SK-N-SH treated with all-trans-retinoic acid at 6 μM for 48 hours (cell line): ENCODE measurements at regions not wholly inside any gene's neighbourhood (a gene's known extent, or its start where the extent isn't known, plus 50 kb on each side); places are given as distances from the start of the nearest gene placed in this dataset.

ENCODE experiments used
- ATAC-seq: fragments of 200-7000 bp; cut with Tn5 transposase; 3 replicates; pipeline ENCODE4 v1.9.1; 2020; ENCODE audit warnings: mild to moderate bottlenecking, moderate library complexity
- BACH2 ChIP-seq: fragments of 250-450 bp; sonication (Bioruptor Pico); IDR thresholded peaks from 2 replicates; pipeline ENCODE4 v1.9.0; 2021; ENCODE audit warnings: mild to moderate bottlenecking, borderline replicate concordance
- CREB5 ChIP-seq: fragments of 250-450 bp; sonication (Bioruptor Pico); IDR thresholded peaks from 2 replicates; pipeline ENCODE4 v1.5.1; 2020; ENCODE audit warnings: low read depth, mild to moderate bottlenecking, moderate library complexity
- CSRNP3 ChIP-seq: fragments of 250-450 bp; sonication (Bioruptor Pico); IDR thresholded peaks from 2 replicates; pipeline ENCODE4 v1.5.1; 2021; ENCODE audit warnings: mild to moderate bottlenecking, moderate library complexity
- ESRRG ChIP-seq: fragments of 250-450 bp; sonication (Bioruptor Pico); IDR thresholded peaks from 2 replicates; pipeline ENCODE4 v1.6.1; 2021; ENCODE audit warnings: mild to moderate bottlenecking
- GLIS3 ChIP-seq: fragments of 250-450 bp; sonication (Bioruptor Pico); IDR thresholded peaks from 2 replicates; pipeline ENCODE4 v1.5.0; 2020; ENCODE audit warnings: mild to moderate bottlenecking, moderate library complexity
- ISL1 ChIP-seq: fragments of 250-450 bp; sonication (Bioruptor Pico); IDR thresholded peaks from 2 replicates; pipeline ENCODE4 v2.1.2; 2022; ENCODE audit warnings: mild to moderate bottlenecking, moderate library complexity
- OSR1 ChIP-seq: fragments of 250-450 bp; sonication (Bioruptor Pico); IDR thresholded peaks from 2 replicates; pipeline ENCODE4 v1.8.0; 2022; ENCODE audit warnings: moderate library complexity, mild to moderate bottlenecking, inconsistent platforms
- PATZ1 ChIP-seq: fragments of 250-450 bp; sonication (Bioruptor Pico); IDR thresholded peaks from 2 replicates; pipeline ENCODE4 v1.8.0; 2020; ENCODE audit warnings: mild to moderate bottlenecking, moderate library complexity, borderline replicate concordance
- PPARA ChIP-seq: fragments of 250-450 bp; sonication (Bioruptor Pico); IDR thresholded peaks from 2 replicates; pipeline ENCODE4 v1.5.0; 2020; ENCODE audit warnings: mild to moderate bottlenecking, borderline replicate concordance
- RARB ChIP-seq: fragments of 250-450 bp; sonication (Bioruptor Pico); IDR thresholded peaks from 2 replicates; pipeline ENCODE4 v1.8.0; 2021; ENCODE audit warnings: mild to moderate bottlenecking, moderate library complexity
- SNAI2 ChIP-seq: fragments of 250-450 bp; sonication (Bioruptor Pico); IDR thresholded peaks from 2 replicates; pipeline ENCODE4 v1.5.0; 2020; ENCODE audit warnings: mild to moderate bottlenecking, moderate library complexity
- TCF4 ChIP-seq: fragments of 250-450 bp; sonication (Bioruptor Pico); IDR thresholded peaks from 2 replicates; pipeline ENCODE4 v1.8.0; 2021; ENCODE audit warnings: mild to moderate bottlenecking, moderate library complexity, borderline replicate concordance
- TOX ChIP-seq: fragments of 250-450 bp; sonication (Bioruptor Pico); IDR thresholded peaks from 2 replicates; pipeline ENCODE4 v1.8.0; 2021; ENCODE audit warnings: mild to moderate bottlenecking, moderate library complexity, borderline replicate concordance
- ZC3H10 ChIP-seq: fragments of 250-450 bp; sonication (Bioruptor Pico); IDR thresholded peaks from 2 replicates; pipeline ENCODE4 v1.5.1; 2021; ENCODE audit warnings: mild to moderate bottlenecking, moderate library complexity
- ZFP3 ChIP-seq: fragments of 250-450 bp; sonication (Bioruptor Pico); IDR thresholded peaks from 2 replicates; pipeline ENCODE4 v1.5.0; 2020; ENCODE audit warnings: mild to moderate bottlenecking, moderate library complexity
- ZFP30 ChIP-seq: fragments of 450-650 bp; formaldehyde crosslinking; IDR thresholded peaks from 2 replicates; pipeline ENCODE4 v1.5.0; 2022; ENCODE audit warnings: mild to moderate bottlenecking, moderate library complexity
- ZNF565 ChIP-seq: fragments of 450-650 bp; formaldehyde crosslinking; conservative IDR thresholded peaks from 2 replicates; pipeline ENCODE4 v1.5.0; 2020; ENCODE audit warnings: low read depth, mild to moderate bottlenecking, moderate library complexity
- ZNF8 ChIP-seq: fragments of 450-650 bp; formaldehyde crosslinking; IDR thresholded peaks from 2 replicates; pipeline ENCODE4 v1.5.0; 2020; ENCODE audit warnings: mild to moderate bottlenecking, moderate library complexity
- TF ChIP-seq, protein P1 (sequence below): fragments of 250-450 bp; sonication (Bioruptor Pico); IDR thresholded peaks from 2 replicates; pipeline ENCODE4 v1.8.0; 2021; ENCODE audit warnings: low read depth, mild to moderate bottlenecking, moderate library complexity, borderline replicate concordance

DNA sequence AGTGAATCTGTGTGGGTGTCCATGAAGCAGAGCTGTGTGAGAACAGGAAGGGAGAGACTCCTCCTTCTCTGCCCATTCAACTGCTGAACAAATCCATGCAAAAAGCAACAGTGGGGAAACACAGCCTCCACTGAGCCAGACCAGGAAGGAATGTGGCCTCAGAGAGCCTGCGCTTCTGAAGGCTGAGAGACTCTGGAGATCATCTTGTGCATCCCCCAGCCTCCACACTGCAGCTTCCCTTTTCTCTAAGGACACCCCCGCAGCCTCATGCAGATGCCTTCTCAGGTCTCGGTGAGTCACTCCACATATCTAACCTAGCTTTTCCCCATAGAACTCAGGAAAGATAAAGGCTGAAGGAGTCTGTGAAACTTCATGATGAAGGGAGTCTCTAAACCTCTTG lies 402.9 kb downstream of the TNS1 start:
- TF ChIP-seq RARB, result no peak
- no peak for TF ChIP-seq ZFP30 (CRISPR knock-in tag)
- TF ChIP-seq PPARA (CRISPR knock-in tag), result no peak
- no peak for TF ChIP-seq SNAI2 (CRISPR knock-in tag)
- TF ChIP-seq BACH2 (CRISPR knock-in tag), result no peak
- TF ChIP-seq CSRNP3, result no peak
- TF ChIP-seq, protein P1, sequence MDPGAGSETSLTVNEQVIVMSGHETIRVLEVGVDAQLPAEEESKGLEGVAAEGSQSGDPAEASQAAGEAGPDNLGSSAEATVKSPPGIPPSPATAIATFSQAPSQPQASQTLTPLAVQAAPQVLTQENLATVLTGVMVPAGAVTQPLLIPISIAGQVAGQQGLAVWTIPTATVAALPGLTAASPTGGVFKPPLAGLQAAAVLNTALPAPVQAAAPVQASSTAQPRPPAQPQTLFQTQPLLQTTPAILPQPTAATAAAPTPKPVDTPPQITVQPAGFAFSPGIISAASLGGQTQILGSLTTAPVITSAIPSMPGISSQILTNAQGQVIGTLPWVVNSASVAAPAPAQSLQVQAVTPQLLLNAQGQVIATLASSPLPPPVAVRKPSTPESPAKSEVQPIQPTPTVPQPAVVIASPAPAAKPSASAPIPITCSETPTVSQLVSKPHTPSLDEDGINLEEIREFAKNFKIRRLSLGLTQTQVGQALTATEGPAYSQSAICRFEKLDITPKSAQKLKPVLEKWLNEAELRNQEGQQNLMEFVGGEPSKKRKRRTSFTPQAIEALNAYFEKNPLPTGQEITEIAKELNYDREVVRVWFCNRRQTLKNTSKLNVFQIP (CRISPR knock-in tag), result no peak
- no peak for TF ChIP-seq CREB5 (CRISPR knock-in tag)
- no peak for ATAC-seq

- no peak for TF ChIP-seq TCF4
- TF ChIP-seq ZNF565 (CRISPR knock-in tag), result no peak
- TF ChIP-seq TOX (CRISPR knock-in tag), result no peak
- TF ChIP-seq ZC3H10 (CRISPR knock-in tag), result no peak
- no peak for TF ChIP-seq ISL1 (CRISPR knock-in tag)
- no peak for TF ChIP-seq GLIS3 (CRISPR knock-in tag)
- no peak for TF ChIP-seq ESRRG (CRISPR knock-in tag)
- no peak for TF ChIP-seq RARB
- TF ChIP-seq OSR1, result no peak
- TF ChIP-seq, protein P1 (CRISPR knock-in tag), result no peak
- TF ChIP-seq PATZ1, result no peak
- TF ChIP-seq ZFP30 (CRISPR knock-in tag), result no peak
- TF ChIP-seq ZFP3 (CRISPR knock-in tag), result no peak
- no peak for TF ChIP-seq ZNF8 (CRISPR knock-in tag)
- no peak for TF ChIP-seq SNAI2 (CRISPR knock-in tag)
- ATAC-seq, result no peak
Observed at GRCh38 chr2:217597681-217598080, 405.1 kb downstream of the TNS1 start.

DNA sequence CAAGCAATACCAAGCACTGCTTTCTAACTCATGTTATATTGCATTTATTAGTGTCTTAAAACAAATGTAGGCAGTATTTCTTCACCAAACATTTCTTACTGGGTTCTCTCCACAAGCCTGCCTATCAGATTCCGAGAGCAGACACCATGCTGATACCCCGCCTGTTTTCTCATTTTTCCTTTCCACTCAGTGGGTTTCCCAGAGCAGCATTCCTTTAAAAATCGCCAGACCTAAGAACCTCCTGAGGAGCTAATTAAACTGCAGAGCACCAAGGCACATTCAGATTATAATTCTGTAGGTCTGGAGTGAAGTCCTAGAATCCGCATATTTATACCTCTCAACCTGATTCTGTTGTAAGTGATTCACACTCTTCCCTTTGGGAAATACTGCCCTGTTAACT lies 405.6 kb downstream of the TNS1 start:
- TF ChIP-seq ZFP30 (CRISPR knock-in tag), result no peak
- TF ChIP-seq TOX (CRISPR knock-in tag), result no peak
- no peak for TF ChIP-seq ZC3H10 (CRISPR knock-in tag)
- no peak for TF ChIP-seq RARB
- TF ChIP-seq ZNF565 (CRISPR knock-in tag), result no peak
- TF ChIP-seq GLIS3 (CRISPR knock-in tag), result no peak
- no peak for TF ChIP-seq ZFP3 (CRISPR knock-in tag)
- TF ChIP-seq, protein P1 (CRISPR knock-in tag), result no peak
- TF ChIP-seq, all 23 proteins: peak for 0
- ATAC-seq, result no peak
